ENCODE measurements at regions not wholly inside any gene's neighbourhood (a gene's known extent, or its start where the extent isn't known, plus 50 kb on each side); places are given as distances from the start of the nearest gene placed in this dataset.

GRCh38 chr12:107484230-107484629, 201.4 kb upstream of the PWP1 start:
- no peak for DNase-seq

GRCh38 chr12:107484941-107485340, 200.7 kb upstream of the PWP1 start:
- DNase-seq, result no peak

DNA sequence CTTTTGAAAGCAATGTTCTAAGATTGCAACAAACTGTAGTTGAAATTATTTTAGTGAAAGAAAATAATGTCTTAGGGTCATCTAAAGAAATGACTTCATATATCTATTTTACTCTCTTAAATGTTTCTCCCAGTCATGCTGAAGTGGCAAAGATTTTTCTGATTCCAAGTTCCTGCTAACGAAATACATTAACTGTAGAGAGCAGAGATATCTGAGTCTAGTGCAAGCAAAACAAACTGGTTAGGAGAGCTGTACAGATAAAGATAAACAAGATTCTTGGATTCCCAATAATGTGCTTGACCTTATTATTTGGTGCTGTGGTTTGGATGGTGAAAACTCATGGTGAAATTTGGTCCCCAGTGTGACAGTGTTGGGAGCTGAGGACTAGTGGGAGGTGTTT, 199.9 kb upstream of the PWP1 start:
- DNase-seq, result no peak

DNA sequence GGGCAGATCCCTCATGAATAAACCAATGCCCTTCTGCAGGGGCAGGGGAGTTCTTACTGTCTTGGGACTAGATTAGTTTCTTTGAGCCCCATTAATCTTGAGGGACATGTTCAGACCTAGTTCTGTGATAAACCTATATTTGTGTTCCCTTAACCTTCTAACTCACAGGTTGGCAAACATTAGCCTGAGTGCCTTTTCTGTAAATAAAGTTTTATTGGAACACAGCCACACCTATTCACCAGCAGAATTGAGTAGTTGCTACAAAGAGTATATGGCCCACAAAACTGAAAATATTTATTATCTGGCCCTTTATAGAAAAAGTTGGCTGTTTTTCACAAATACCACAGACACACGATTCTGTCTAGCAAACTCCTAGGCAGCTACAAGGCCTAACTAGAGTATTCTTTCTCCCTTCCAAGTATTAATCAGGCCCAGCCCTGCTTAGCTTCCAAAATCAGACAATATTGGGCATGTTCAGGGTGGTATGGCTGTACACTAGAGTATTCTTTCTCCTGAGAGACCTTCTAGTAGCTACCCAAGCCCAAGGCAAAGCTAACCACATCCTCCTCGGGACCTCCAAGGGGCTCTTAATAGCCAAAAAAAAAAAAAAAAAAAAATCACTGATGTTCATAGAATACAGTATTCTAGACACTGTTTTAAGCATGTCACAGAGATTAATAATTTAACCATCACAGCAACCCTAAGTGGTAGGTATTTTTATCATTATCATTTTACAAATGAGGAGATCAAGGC, 199.3 kb upstream of the PWP1 start:
- DNase-seq, result no peak

- DNase-seq, result no peak
Measured at GRCh38 chr12:107487011-107487680, 198.5 kb upstream of the PWP1 start.

- DNase-seq, result no peak
Measured at GRCh38 chr12:107488666-107489065, 196.9 kb upstream of the PWP1 start.

DNA sequence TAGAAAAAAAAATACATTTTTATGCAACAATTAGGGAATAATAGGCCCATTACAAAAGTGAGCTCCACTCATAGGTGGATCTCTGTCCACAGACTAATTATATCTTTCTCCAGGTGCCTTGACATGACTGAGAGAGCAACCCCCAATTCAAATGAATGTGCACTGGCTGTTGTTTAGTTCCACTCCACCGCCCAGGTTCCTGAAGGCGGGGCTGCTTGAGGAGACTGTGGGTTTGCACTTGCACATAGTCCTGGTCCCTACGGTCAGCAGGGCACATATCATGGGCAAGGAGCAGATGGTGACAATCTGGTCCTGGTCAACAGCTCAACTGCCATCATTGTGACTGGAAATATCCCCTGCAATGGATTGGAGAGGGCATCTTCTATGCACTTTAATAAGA, 195.6 kb upstream of the PWP1 start:
- no peak for DNase-seq

DNA sequence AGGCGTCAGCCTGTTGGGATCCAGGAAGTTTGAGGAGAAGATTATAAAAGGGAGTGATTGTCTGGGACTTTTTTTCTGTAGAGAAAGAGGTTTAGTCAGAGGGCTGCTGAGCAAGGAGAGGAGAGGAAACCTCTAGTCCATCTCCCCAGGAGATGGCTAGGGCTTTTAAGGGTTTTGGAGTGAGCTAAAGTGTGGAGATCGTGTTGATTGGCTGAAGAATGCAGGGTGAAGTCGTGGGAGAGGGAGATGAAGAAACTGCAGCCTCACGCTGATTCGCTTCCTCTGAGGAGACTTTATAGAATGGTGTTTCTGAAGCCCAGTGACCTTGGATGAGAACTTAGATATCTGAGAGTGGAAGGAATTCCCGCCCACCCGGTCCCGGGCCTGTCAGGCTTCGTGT, 193.7 kb upstream of the PWP1 start:
- DNase-seq, result no peak

GRCh38 chr12:107492393-107493134, 193.0 kb upstream of the PWP1 start:
- DNase-seq, result no peak

GRCh38 chr12:107493135-107493494, 192.5 kb upstream of the PWP1 start:
- DNase-seq, result no peak

DNA sequence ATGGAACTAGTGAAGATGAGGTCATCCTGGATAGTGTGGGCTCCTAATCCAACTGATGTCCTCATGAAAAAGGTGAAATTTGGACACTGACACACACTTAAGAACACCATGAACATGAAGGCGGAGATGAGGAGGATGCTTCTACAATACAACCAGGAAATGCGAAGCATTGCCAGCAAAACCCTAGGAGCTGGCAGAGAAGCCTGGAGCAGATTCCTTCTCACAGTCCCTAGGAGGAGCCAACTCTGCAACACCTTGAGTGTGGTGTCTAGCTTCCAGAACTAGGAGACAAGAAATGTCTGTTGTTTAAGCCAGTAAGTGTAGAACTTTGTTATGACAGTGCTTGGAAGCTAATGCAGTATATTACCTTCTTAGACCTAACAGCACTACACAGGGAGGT, 191.9 kb upstream of the PWP1 start:
- no peak for DNase-seq

DNA sequence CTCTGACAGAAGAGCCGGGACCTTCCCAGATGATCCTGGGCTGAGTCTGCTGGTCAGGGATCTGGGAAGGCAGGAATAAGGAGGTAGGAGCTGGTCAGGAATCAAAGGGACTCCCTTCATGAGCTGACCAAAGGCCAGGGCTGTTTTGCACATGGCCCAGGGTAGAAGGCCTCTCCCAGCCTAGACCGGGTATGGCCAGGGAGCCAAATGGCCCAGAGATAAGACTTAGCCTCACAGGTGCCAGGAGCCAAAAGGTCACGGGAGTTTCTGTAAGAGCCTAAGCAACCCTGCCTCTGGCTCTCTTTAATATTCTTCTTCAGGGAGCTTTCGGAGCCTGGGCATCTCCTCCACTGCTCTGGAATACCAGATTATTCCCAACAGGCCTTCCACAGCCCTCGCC, 191.3 kb upstream of the PWP1 start:
- no peak for DNase-seq

- no peak for DNase-seq
Measured at GRCh38 chr12:107495604-107496003, 190.0 kb upstream of the PWP1 start.

GRCh38 chr12:107497231-107497630, 188.4 kb upstream of the PWP1 start:
- DNase-seq, result no peak

GRCh38 chr12:107500307-107500706, 185.3 kb upstream of the PWP1 start:
- no peak for DNase-seq

DNA sequence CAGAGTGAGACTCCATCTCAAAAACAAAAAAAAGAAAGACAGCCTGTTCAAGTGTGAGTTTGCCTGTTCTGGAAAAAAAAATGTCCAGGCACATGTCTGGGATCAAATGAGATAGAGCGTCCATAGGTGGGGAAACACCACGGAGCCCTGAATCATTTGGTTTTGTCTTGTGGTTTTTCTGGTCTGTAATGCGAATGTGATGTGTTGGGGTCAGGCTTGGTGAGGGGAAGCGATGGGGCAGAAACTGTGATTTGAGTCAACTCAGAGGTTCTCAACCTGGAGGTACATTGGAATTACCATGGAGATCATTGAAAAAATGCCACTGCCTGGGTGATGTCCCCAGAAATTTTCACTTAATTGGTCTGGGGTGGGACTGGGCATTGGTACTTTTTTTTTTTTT, 183.9 kb upstream of the PWP1 start:
- no peak for DNase-seq

DNA sequence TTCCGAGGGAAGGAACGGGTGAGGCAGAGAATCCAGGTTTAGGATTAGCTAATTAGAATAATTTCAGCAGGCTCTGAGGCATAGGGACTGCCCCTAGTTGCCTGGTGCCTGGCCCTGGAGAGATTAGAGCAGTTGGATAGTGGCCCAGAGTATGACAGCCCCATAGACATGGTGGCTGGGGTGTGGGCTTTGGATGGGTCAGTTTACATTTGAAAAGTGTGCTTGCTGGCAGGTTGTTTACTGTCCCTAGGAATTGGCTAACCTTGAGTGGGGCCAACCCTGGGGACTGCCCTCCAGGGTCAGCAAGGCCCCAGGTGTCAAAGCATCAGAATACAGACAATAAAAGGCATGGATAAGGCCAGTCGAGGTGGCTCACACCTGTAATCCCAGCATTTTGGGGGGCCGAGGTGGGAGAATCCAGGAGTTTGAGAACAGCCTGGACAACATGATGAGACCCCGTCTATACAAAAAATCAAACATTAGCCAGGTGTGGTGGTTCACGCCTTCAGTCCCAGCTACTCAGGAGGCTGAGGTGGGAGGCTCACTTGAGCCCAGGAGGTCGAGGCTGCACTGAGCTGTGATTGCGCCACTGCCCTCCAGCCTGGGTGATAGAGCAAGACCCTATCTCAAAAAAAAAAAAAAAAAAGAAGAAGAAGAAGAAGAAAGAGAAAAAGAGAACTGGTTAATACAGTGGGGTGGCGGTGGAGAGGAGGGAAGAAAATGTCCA, 182.3 kb upstream of the PWP1 start:
- DNase-seq, result no peak

- no peak for DNase-seq
Measured at GRCh38 chr12:107503887-107504885, 181.4 kb upstream of the PWP1 start.

DNA sequence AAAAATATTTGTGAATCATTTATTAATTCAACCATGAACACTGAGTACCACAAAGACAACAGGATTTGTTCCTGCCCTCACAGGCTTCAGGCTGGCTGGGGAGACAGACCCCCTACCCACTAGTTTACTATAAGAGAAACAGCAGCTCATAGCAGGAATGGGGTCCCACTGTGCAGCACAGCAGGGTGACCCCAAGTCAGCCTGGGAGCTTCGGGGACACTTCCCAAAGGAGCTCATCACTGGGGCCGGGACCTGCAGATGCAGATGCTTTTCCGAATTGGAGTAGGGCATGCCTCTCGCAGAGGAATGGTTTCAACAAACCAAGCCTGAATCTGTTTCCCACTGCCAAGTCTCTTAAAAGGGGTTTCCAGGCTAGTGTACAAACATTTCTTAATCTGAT, 176.2 kb upstream of the PWP1 start:
- DNase-seq, result no peak

DNA sequence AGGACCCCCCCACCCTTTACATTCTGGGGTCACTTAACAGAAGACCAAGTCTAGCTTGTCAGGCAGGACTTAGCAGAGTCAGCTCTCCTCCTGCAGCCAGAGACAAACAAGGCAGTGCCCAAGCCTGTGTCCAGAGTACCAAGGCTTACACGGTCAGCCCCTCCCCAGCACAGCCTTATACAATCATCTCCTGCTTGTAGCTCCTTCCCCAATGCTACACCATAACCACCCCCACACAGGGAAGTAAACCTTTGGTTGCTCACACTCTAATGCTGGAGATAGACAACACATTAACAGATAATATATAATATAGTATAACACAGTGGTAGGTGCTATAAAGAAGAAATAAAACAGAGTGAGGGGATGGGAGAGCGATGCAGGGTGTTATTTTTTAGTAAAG, 175.4 kb upstream of the PWP1 start:
- DNase-seq, result no peak

- DNase-seq, result no peak
Measured at GRCh38 chr12:107511292-107511691, 174.3 kb upstream of the PWP1 start.

- DNase-seq, result no peak
Measured at GRCh38 chr12:107512391-107512790, 173.2 kb upstream of the PWP1 start.

Data from inflammatory macrophage treated with lipopolysaccharide for 4 hours (primary cell).